Tibial nerve (tissue), 4 donors: ENCODE measurements at regions not wholly inside any gene's neighbourhood (a gene's known extent, or its start where the extent isn't known, plus 50 kb on each side); places are given as distances from the start of the nearest gene placed in this dataset.

ENCODE experiments used
- CTCF ChIP-seq, 5 experiments: fragments of 200-600 bp in 3 of 5; fragments of 450-650 bp in 2 of 5; sonication (generic) in 3 of 5; IDR thresholded peaks; one replicate each; pipeline ENCODE4 v1.5.1; 2016 to 2019; ENCODE audit warnings: antibody characterized with exemption in 5 of 5, mild to moderate bottlenecking in 3 of 5, moderate library complexity in 2 of 5
- EP300 ChIP-seq, 2 donors: sonication (generic); formaldehyde crosslinking; IDR thresholded peaks; one replicate each; pipeline ENCODE4 v1.6.1; 2017; ENCODE audit warnings: antibody characterized with exemption in 2 of 2, mild to moderate bottlenecking in 1 of 2

GRCh38 chr20:3342766-3343165 lies 64.7 kb downstream of the DNAAF9 start:
- TF ChIP-seq CTCF (IDR thresholded peaks at IDR 0.05), result no peak
- TF ChIP-seq EP300 (IDR thresholded peaks at IDR 0.05), result no peak
